ENCODE measurements at regions not wholly inside any gene's neighbourhood (a gene's known extent, or its start where the extent isn't known, plus 50 kb on each side); places are given as distances from the start of the nearest gene placed in this dataset.
A peak's percentile ranks its signal among the peaks of the same experiment; 100 is the strongest.

DNA sequence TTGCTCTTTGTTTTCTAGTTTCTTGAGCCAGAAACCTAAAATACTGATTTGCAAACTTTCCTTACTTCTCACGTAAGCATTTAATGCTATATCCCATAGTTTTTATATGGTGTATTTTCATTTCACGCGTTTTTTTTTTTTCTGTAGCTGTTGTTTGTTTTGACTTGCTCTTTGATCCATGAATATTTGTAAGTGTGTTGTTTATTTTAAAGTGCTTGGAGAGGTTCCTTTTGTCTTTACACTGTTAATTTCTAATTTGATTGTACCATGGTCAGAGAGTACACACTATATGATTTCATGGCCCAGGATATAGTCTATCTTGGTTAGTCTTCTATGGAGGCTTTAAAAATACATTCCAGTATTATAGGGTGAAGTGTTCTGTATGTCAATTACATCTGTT, 84.8 kb upstream of the RNF217 start:
- H3K27ac Mint-ChIP-seq: no peak overlapping the region
- H3K36me3 Mint-ChIP-seq (ENCODE audit: insufficient read depth in 2 of 2): no peaks in the 10 kb centered on the region
- peaks cover 8% of the 10 kb centered on the region for H3K4me1 Mint-ChIP-seq (ENCODE audit: low read depth)
- H3K9me3 Mint-ChIP-seq: no peaks in the 10 kb centered on the region
- DNase-seq: no peak
- no peak overlapping the region for H3K4me3 Mint-ChIP-seq
- no peak for ATAC-seq (replicated peaks in 1 of 2)
- peaks cover 5% of the 10 kb centered on the region for H3K27me3 Mint-ChIP-seq (ENCODE audit: low read depth)

DNA sequence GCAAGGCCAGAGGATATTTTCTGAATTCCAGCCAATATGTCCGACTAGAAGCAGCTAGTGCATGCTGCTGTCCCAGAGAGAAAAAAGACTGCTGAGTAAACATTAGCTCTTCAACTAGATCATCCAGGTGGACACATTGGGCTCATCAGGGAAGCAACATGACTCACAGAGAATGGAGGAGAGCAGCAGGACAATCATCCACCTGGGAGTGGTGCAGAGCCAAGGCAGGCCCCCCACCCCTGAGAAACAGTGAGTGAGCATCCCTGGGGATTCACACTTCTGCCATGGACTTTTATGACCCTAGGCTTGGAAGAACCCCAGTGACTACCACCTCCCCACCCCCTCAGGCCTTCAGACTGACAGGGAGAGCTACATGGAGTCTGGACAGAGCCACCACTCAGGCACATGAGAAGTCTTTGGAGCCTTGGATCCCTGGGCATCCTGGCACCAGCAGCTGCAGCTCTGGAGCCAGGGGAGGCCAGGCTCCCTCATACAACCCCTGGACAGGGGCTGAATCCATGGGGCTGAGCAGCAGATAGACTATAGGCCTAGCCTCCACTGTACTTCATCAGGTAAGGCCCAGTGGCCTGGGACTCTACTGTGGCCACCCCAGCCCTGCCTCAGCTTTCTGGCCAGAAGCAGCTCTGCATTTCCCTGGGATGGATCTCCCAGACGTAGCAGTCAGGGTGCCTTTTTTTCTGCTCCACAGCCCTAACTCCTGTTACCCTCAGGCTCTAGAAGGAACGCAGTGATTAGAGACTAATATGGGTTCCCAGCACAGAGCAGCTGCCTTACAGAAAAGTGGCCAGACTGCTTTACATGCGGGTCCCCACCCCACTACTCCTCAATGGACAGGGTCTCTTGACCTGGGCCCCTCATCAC, 82.9 kb upstream of the RNF217 start:
- no peak overlapping the region for H3K4me3 Mint-ChIP-seq
- ATAC-seq (replicated peaks in 1 of 2) (no peak), DNase-seq (no peak)
- peaks cover 9% of the 10 kb centered on the region for H3K27me3 Mint-ChIP-seq (ENCODE audit: low read depth)
- H3K36me3 Mint-ChIP-seq (ENCODE audit: insufficient read depth in 2 of 2): no peaks in the 10 kb centered on the region
- H3K4me1 Mint-ChIP-seq (ENCODE audit: low read depth): peaks cover 16% of the 10 kb centered on the region
- no peak overlapping the region for H3K27ac Mint-ChIP-seq
- no peaks in the 10 kb centered on the region for H3K9me3 Mint-ChIP-seq

GRCh38 chr6:124879992-124880355, 82.3 kb upstream of the RNF217 start:
- H3K27ac Mint-ChIP-seq: no peak overlapping the region
- H3K4me3 Mint-ChIP-seq: no peak overlapping the region
- no peaks in the 10 kb centered on the region for H3K9me3 Mint-ChIP-seq
- H3K27me3 Mint-ChIP-seq (ENCODE audit: low read depth): peaks cover 9% of the 10 kb centered on the region
- ATAC-seq (replicated peaks in 1 of 2) (no peak), DNase-seq (no peak)
- peaks cover 16% of the 10 kb centered on the region for H3K4me1 Mint-ChIP-seq (ENCODE audit: low read depth)
- H3K36me3 Mint-ChIP-seq (ENCODE audit: insufficient read depth in 2 of 2): no peaks in the 10 kb centered on the region

DNA sequence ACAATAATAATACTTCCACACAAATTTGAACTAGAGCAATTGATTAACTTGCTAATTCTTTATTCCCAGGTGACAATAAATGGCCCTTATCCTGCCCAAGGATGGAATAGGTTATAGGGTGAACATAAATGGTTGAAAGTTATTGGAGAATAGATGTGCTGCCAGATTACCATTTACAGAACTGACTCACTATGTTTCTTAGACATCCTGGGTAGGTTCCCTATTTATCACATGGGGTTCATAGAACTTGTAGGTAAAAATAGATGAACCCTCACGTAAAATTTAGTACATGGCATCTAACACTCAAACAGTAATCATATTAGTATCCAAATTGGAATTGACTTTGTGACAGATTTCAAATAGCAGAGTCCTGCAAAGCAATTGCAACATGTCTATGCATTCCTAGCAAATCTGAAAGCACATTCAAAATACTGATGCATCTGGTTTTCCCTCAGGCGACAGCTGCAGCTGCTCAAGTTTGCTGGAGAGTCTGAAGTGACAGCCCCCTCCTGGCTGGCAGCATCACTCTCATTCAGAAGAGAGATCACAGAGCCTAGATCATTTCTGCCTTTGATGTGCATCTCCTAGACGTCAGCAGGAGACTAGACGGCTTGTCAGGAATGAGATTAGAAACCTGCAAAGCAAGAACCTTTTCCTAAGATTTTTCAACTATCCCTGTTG, 80.2 kb upstream of the RNF217 start:
- peaks cover 16% of the 10 kb centered on the region for H3K4me1 Mint-ChIP-seq (ENCODE audit: low read depth)

DNA sequence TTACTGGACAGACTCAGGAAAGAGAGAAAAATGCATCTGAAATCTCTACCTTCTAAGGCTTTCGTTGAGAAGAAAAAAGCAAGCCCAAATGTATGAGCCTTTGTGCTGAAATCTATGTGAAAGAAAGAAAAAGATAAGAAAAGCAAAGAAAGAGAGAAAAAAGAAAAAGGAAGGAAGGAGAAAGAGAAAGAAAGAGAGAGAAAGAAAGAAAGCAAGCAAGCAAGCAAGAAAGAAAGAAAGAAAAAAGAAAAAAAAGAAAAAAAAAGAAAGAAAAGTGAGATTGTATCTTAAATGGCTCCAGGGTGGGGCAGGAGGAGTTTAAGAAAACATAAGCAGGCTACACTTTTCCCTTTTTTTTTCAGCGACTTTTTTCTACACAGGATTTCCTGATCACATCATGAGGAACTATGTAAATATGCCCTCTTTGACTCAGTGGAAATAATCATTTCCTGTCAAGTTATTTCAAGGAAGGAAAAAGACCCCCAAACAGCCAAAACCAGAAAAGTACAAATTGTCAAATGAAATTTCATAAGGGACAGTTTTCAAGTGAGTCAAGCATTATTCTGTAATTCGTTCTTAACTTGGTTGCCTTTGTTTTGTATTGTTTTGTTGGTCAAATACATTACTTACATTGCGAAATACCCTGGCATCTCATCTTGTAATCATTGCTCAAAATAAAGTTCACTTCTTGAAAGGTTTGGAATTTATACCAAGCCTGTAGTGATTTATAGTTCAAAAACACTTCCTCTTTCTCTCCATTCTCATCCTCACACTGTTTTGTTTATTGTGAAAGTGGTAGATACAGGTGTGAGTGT, 79.5 kb upstream of the RNF217 start:
- Mint-ChIP-seq H3K9me3 (no peaks in the 10 kb centered on the region), H3K27ac (no peak overlapping the region), H3K4me1 (ENCODE audit: low read depth) (peaks cover 16% of the 10 kb centered on the region), H3K27me3 (ENCODE audit: low read depth) (peaks cover 9% of the 10 kb centered on the region), H3K4me3 (peak overlapping the region; percentile 0 to 50), H3K36me3 (ENCODE audit: insufficient read depth in 2 of 2) (no peaks in the 10 kb centered on the region)
- ATAC-seq (replicated peaks in 1 of 2): no peak
- DNase-seq: no peak

More for the DNA sequence above, 80.2 kb upstream of the RNF217 start:
- Mint-ChIP-seq H3K27me3 (ENCODE audit: low read depth) (peaks cover 9% of the 10 kb centered on the region), H3K36me3 (ENCODE audit: insufficient read depth in 2 of 2) (no peaks in the 10 kb centered on the region), H3K9me3 (no peaks in the 10 kb centered on the region), H3K4me3 (peak overlapping the region; percentile 0 to 50), H3K27ac (no peak overlapping the region)
- ATAC-seq (replicated peaks in 1 of 2) (no peak), DNase-seq (no peak)

DNA sequence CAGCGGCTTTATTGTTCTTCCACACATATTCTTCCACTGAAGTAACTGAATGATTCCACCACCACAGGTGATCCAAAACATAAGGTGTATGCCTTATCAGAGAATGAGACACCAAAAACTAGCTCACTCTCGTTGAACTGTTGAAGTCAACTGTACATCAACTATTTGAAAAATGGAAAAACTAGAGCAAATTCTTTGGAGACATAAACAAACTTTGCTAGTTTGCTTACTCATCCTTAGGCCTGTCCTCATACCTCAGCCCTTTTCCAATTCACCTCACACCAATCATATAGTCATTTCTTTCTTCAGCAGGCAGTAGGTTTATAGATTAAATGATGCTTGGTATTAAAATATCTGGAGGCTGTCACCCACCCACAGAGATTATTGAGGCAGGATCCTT, 77.1 kb upstream of the RNF217 start:
- Mint-ChIP-seq H3K27ac (no peak overlapping the region), H3K27me3 (ENCODE audit: low read depth) (peaks cover 9% of the 10 kb centered on the region), H3K9me3 (no peaks in the 10 kb centered on the region), H3K4me3 (no peak overlapping the region), H3K4me1 (ENCODE audit: low read depth) (peaks cover 30% of the 10 kb centered on the region), H3K36me3 (ENCODE audit: insufficient read depth in 2 of 2) (no peaks in the 10 kb centered on the region)
- no peak for ATAC-seq (replicated peaks in 1 of 2)
- DNase-seq: no peak

GRCh38 chr6:124887872-124888580, 74.2 kb upstream of the RNF217 start:
- no peaks in the 10 kb centered on the region for H3K36me3 Mint-ChIP-seq (ENCODE audit: insufficient read depth in 2 of 2)
- H3K27ac Mint-ChIP-seq: no peak overlapping the region
- H3K4me3 Mint-ChIP-seq: peak overlapping the region in 1 of 2 donors; percentile 69
- H3K27me3 Mint-ChIP-seq (ENCODE audit: low read depth): no peaks in the 10 kb centered on the region
- no peaks in the 10 kb centered on the region for H3K9me3 Mint-ChIP-seq
- no peak for DNase-seq
- no peak for ATAC-seq (replicated peaks in 1 of 2)
- H3K4me1 Mint-ChIP-seq (ENCODE audit: low read depth): peaks cover 18% of the 10 kb centered on the region

GRCh38 chr6:124888581-124889371, 73.5 kb upstream of the RNF217 start:
- Mint-ChIP-seq H3K27me3 (ENCODE audit: low read depth) (no peaks in the 10 kb centered on the region), H3K4me3 (peak overlapping the region; percentile 20 to 69), H3K9me3 (no peaks in the 10 kb centered on the region), H3K4me1 (ENCODE audit: low read depth) (peaks cover 14% of the 10 kb centered on the region), H3K27ac (peak overlapping the region; percentile 52), H3K36me3 (ENCODE audit: insufficient read depth in 2 of 2) (no peaks in the 10 kb centered on the region)
- ATAC-seq (replicated peaks in 1 of 2) (no peak), DNase-seq (no peak)

DNA sequence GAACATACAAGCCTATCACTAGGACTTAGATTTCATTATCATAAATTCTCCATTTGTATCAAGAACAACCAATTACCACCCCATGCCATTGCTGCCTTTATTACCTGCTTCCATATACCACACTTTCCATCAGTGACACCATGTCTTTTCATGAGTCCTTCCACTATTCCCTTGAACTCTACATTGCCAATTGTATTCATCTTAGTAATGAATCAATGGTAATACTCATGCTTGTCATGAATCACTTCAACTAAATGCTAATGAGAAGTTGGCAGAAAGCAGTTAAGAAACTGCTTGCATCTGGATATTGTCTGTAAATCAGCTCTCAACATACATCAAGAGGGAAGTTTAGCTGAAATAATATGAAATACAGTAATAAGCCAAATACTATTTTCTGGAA, 61.2 kb upstream of the RNF217 start:
- Mint-ChIP-seq H3K4me1 (ENCODE audit: low read depth) (no peaks in the 10 kb centered on the region), H3K27ac (no peak overlapping the region), H3K36me3 (ENCODE audit: insufficient read depth in 2 of 2) (no peaks in the 10 kb centered on the region), H3K4me3 (no peak overlapping the region), H3K9me3 (peaks cover 0 to 2% of the 10 kb centered on the region in 2 donors), H3K27me3 (ENCODE audit: low read depth) (no peaks in the 10 kb centered on the region)
- DNase-seq (no peak), ATAC-seq (replicated peaks in 1 of 2) (no peak)

GRCh38 chr6:124903797-124904196, 58.4 kb upstream of the RNF217 start:
- DNase-seq (no peak), ATAC-seq (replicated peaks in 1 of 2) (no peak)
- Mint-ChIP-seq H3K4me3 (no peak overlapping the region), H3K36me3 (ENCODE audit: insufficient read depth in 2 of 2) (no peaks in the 10 kb centered on the region), H3K4me1 (ENCODE audit: low read depth) (no peaks in the 10 kb centered on the region), H3K27ac (no peak overlapping the region), H3K27me3 (ENCODE audit: low read depth) (no peaks in the 10 kb centered on the region), H3K9me3 (peaks cover 0 to 2% of the 10 kb centered on the region in 2 donors)

- H3K4me3 Mint-ChIP-seq: no peak overlapping the region
- peaks cover 3% of the 10 kb centered on the region for H3K27me3 Mint-ChIP-seq (ENCODE audit: low read depth)
- DNase-seq (no peak), ATAC-seq (replicated peaks in 1 of 2) (no peak)
- no peaks in the 10 kb centered on the region for H3K36me3 Mint-ChIP-seq (ENCODE audit: insufficient read depth in 2 of 2)
- peaks cover 0 to 2% of the 10 kb centered on the region in 2 donors for H3K9me3 Mint-ChIP-seq
- H3K4me1 Mint-ChIP-seq (ENCODE audit: low read depth): no peaks in the 10 kb centered on the region
- no peak overlapping the region for H3K27ac Mint-ChIP-seq
Measured at GRCh38 chr6:124907596-124907995, 54.6 kb upstream of the RNF217 start.
